Left lung (tissue), 4 donors: ENCODE measurements at regions not wholly inside any gene's neighbourhood (a gene's known extent, or its start where the extent isn't known, plus 50 kb on each side); places are given as distances from the start of the nearest gene placed in this dataset.
A peak's percentile ranks its signal among the peaks of the same experiment; 100 is the strongest.

Experiments
- ATAC-seq: fragments of 200-7000 bp; cut with Tn5 transposase; one replicate; pipeline ENCODE4 v1.9.1; 2020; ENCODE audit warnings: moderate library complexity
- DNase-seq, 4 donors: peaks; one replicate each; pipeline ENCODE4 v3.0.0-alpha.2; 2013 to 2020
- H3K27ac ChIP-seq, 2 donors: fragments of 200-600 bp; sonication (generic) in 1 of 2; one replicate each; pipeline versions ENCODE4 v1.5.0 to v1.8.0; 2020 to 2021
- H3K27me3 ChIP-seq, 2 donors: fragments of 200-600 bp; sonication (generic) in 1 of 2; one replicate each; pipeline versions ENCODE4 v1.5.0 to v1.8.0; 2020 to 2021
- H3K36me3 ChIP-seq, 2 donors: fragments of 200-600 bp; sonication (generic) in 1 of 2; one replicate each; pipeline versions ENCODE4 v1.5.0 to v1.8.0; 2020 to 2021
- H3K4me1 ChIP-seq, 2 donors: fragments of 200-600 bp; one replicate each; pipeline ENCODE4 v1.8.0; 2021
- H3K4me3 ChIP-seq, 2 donors: fragments of 200-600 bp; sonication (generic) in 1 of 2; one replicate each; pipeline versions ENCODE4 v1.5.0 to v1.8.0; 2020 to 2021; ENCODE audit warnings: mild to moderate bottlenecking in 1 of 2
- H3K9me3 ChIP-seq, 2 donors: fragments of 200-600 bp; sonication (generic) in 1 of 2; one replicate each; pipeline versions ENCODE4 v1.5.0 to v1.8.0; 2020 to 2021
- intact Hi-C, 2 donors: fragments of 100-400 bp; cut with DNase I; formaldehyde crosslinking; loops; one replicate each; pipeline versions ENCODE4 v1.11.2 to v1.14.2; 2022
- TF ChIP-seq, protein P1 (sequence below), 2 donors: fragments of 200-600 bp; sonication (generic) in 1 of 2; IDR thresholded peaks; one replicate each; pipeline versions ENCODE4 v1.5.0 to v1.8.0; 2021; ENCODE audit warnings: antibody characterized with exemption in 2 of 2
- donor health status: DM: no; HTN: yes; CAD: no.
- donor health status: DM: no; HTN: no; CAD: no.

DNA sequence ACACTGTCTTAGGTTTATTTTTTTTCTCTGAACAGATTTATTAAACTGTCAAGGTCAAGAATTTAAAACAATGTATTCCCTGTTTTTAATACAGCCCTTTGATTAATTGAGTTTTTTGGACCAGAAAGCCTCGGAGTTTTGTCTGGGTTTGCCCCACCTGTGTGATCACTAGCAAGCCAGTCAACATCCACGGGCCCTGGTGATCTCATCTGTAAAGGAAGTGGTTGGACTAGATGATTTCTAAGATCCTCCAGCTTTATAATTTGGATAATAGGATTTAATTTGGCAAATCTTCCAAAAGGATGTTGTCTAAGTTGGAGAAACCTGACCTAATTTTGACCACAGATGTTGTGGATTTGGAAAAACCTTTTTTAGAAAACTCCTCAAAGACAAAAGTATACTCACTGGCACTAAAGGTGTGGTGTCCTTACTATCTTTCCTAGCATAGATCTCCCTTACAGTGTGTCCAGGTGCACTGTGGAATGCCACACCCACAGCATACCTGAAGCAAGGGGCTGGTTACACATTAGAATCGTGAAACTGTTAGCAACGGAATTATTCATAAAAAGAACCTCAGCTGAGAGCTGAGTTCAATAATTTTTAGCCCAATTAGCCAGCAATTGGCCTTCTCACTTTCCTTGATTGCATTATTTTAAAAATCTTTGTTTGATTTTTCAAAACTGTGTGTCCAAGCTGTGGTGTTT, 195.6 kb upstream of the ELL2 start:
- H3K9me3 ChIP-seq, result no peaks in the 10 kb centered on the region
- H3K36me3 ChIP-seq, result no peaks in the 10 kb centered on the region
- DNase-seq (no peak), ATAC-seq (no peak)
- TF ChIP-seq, protein P1, sequence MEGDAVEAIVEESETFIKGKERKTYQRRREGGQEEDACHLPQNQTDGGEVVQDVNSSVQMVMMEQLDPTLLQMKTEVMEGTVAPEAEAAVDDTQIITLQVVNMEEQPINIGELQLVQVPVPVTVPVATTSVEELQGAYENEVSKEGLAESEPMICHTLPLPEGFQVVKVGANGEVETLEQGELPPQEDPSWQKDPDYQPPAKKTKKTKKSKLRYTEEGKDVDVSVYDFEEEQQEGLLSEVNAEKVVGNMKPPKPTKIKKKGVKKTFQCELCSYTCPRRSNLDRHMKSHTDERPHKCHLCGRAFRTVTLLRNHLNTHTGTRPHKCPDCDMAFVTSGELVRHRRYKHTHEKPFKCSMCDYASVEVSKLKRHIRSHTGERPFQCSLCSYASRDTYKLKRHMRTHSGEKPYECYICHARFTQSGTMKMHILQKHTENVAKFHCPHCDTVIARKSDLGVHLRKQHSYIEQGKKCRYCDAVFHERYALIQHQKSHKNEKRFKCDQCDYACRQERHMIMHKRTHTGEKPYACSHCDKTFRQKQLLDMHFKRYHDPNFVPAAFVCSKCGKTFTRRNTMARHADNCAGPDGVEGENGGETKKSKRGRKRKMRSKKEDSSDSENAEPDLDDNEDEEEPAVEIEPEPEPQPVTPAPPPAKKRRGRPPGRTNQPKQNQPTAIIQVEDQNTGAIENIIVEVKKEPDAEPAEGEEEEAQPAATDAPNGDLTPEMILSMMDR (IDR thresholded peaks at IDR 0.05), result no peak
- H3K4me3 ChIP-seq, result no peak overlapping the region
- intact Hi-C loops, result no loop called here
- H3K27ac ChIP-seq, result no peak overlapping the region
- H3K27me3 ChIP-seq, result no peaks in the 10 kb centered on the region
- no peaks in the 10 kb centered on the region for H3K4me1 ChIP-seq

DNA sequence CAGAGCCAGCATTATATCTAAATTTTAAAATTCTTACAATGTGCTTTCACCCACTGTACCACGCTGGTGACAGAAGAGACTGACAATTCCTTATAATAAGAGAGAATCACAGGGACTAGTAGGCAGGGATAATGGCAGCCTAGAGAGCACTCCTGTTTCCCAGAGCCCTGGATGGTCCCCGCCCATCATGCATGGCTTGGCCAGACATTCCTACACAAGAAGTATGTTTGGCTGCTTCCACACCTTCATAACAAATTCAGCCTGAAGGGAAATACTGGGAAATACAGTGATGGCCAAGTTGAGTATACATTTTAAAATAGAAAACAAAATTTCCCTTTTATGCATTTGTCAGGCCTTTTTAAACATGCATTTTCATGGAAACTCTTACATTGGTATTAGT, 193.5 kb upstream of the ELL2 start:
- Histone ChIP-seq H3K36me3 (no peaks in the 10 kb centered on the region), H3K27ac (no peak overlapping the region), H3K4me3 (no peak overlapping the region), H3K4me1 (no peaks in the 10 kb centered on the region), H3K9me3 (no peaks in the 10 kb centered on the region), H3K27me3 (no peaks in the 10 kb centered on the region)
- DNase-seq, result no peak
- TF ChIP-seq, protein P1 (IDR thresholded peaks at IDR 0.05), result no peak
- intact Hi-C loops, result no loop called here
- no peak for ATAC-seq

DNA sequence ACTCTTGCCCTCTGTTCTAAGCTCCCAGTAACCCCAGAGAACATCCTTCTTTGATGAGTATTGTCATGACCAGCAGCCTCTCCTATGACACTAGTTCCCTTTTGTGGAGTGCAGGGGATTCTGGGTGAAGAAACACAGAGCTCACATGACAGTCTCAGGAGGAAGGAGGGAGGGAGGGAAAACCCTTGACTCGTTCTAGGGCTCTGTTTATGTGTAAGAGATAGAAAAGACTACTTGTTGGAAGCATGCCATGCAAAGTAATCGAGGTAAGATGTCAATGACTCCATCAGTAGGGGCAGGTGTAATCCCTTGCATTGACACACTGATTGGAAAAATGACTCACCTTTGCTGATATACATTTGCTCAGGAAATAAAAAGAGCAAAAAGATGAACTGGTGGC, 190.2 kb upstream of the ELL2 start:
- intact Hi-C loops, result no loop called here
- H3K4me3 ChIP-seq, result no peak overlapping the region
- H3K27me3 ChIP-seq, result no peaks in the 10 kb centered on the region
- TF ChIP-seq, protein P1 (IDR thresholded peaks at IDR 0.05), result no peak
- H3K4me1 ChIP-seq, result no peaks in the 10 kb centered on the region
- ATAC-seq (peak; percentile 70), DNase-seq (no peak)
- H3K9me3 ChIP-seq, result no peaks in the 10 kb centered on the region
- H3K36me3 ChIP-seq, result no peaks in the 10 kb centered on the region
- H3K27ac ChIP-seq, result peak overlapping the region in 1 of 2 donors; percentile 20

DNA sequence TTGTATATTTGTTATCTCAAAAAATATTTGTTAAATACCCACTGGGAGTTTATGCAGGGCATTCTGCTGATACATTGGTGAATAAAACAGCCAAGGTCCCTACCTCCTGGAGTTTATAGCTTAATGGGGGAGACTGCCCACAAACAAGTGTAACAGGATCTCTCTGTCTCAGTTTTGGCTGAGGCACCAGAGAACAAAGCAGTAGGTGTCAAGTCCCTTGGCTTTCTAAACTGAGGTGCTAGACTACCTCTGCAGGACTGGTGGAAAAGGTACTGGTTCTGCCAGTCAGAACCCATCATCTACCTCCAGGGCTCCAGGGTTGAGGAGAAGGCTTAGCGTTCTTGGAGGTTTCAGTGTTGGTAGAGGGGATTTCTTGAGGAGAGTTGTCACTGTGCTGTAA, 188.4 kb upstream of the ELL2 start:
- Histone ChIP-seq H3K27ac (no peak overlapping the region), H3K4me1 (peaks cover 0 to 4% of the 10 kb centered on the region in 2 donors), H3K9me3 (no peaks in the 10 kb centered on the region), H3K36me3 (no peaks in the 10 kb centered on the region), H3K4me3 (no peak overlapping the region), H3K27me3 (no peaks in the 10 kb centered on the region)
- ATAC-seq, result no peak
- intact Hi-C loops, result no loop called here
- no peak for DNase-seq
- TF ChIP-seq, protein P1 (IDR thresholded peaks at IDR 0.05), result no peak

DNA sequence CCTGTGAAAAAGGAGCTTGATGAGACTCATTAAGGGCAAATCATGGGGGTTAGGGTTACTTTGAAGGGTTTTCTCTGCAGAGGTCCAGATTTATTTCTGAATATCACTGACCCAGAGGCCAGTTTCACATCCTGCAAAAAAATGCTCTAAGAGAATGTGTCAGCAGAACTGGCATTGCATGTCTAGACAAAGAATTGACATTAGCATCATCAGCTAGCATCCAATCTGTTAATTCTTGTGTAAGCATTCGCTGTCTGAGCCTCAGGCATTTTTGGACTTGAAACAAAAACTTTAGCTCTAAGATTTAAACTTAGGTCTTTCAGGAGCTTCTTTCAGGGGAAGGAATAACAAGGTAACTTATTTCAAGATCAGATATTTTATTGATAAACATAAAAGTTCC, 187.9 kb upstream of the ELL2 start:
- TF ChIP-seq, protein P1 (IDR thresholded peaks at IDR 0.05), result no peak
- ATAC-seq, result no peak

More for the DNA sequence above, 187.9 kb upstream of the ELL2 start:
- Histone ChIP-seq H3K9me3 (no peaks in the 10 kb centered on the region), H3K4me1 (peaks cover 0 to 4% of the 10 kb centered on the region in 2 donors), H3K27ac (peak overlapping the region in 1 of 2 donors; percentile 31), H3K36me3 (no peaks in the 10 kb centered on the region), H3K4me3 (no peak overlapping the region), H3K27me3 (no peaks in the 10 kb centered on the region)
- DNase-seq, result no peak
- intact Hi-C loops, result no loop called here
